Left lung (tissue), 4 donors: ENCODE measurements at regions not wholly inside any gene's neighbourhood (a gene's known extent, or its start where the extent isn't known, plus 50 kb on each side); places are given as distances from the start of the nearest gene placed in this dataset.

Experiments
- ATAC-seq: fragments of 200-7000 bp; cut with Tn5 transposase; one replicate; pipeline ENCODE4 v1.9.1; 2020; ENCODE audit warnings: moderate library complexity
- DNase-seq, 4 donors: peaks; one replicate each; pipeline ENCODE4 v3.0.0-alpha.2; 2013 to 2020
- H3K27ac ChIP-seq, 2 donors: fragments of 200-600 bp; sonication (generic) in 1 of 2; one replicate each; pipeline versions ENCODE4 v1.5.0 to v1.8.0; 2020 to 2021
- H3K27me3 ChIP-seq, 2 donors: fragments of 200-600 bp; sonication (generic) in 1 of 2; one replicate each; pipeline versions ENCODE4 v1.5.0 to v1.8.0; 2020 to 2021
- H3K36me3 ChIP-seq, 2 donors: fragments of 200-600 bp; sonication (generic) in 1 of 2; one replicate each; pipeline versions ENCODE4 v1.5.0 to v1.8.0; 2020 to 2021
- H3K4me1 ChIP-seq, 2 donors: fragments of 200-600 bp; one replicate each; pipeline ENCODE4 v1.8.0; 2021
- H3K4me3 ChIP-seq, 2 donors: fragments of 200-600 bp; sonication (generic) in 1 of 2; one replicate each; pipeline versions ENCODE4 v1.5.0 to v1.8.0; 2020 to 2021; ENCODE audit warnings: mild to moderate bottlenecking in 1 of 2
- H3K9me3 ChIP-seq, 2 donors: fragments of 200-600 bp; sonication (generic) in 1 of 2; one replicate each; pipeline versions ENCODE4 v1.5.0 to v1.8.0; 2020 to 2021
- intact Hi-C, 2 donors: fragments of 100-400 bp; cut with DNase I; formaldehyde crosslinking; loops; one replicate each; pipeline versions ENCODE4 v1.11.2 to v1.14.2; 2022
- TF ChIP-seq, protein P1 (sequence below), 2 donors: fragments of 200-600 bp; sonication (generic) in 1 of 2; IDR thresholded peaks; one replicate each; pipeline versions ENCODE4 v1.5.0 to v1.8.0; 2021; ENCODE audit warnings: antibody characterized with exemption in 2 of 2
- donor health status: DM: no; HTN: yes; CAD: no.
- donor health status: DM: no; HTN: no; CAD: no.

DNA sequence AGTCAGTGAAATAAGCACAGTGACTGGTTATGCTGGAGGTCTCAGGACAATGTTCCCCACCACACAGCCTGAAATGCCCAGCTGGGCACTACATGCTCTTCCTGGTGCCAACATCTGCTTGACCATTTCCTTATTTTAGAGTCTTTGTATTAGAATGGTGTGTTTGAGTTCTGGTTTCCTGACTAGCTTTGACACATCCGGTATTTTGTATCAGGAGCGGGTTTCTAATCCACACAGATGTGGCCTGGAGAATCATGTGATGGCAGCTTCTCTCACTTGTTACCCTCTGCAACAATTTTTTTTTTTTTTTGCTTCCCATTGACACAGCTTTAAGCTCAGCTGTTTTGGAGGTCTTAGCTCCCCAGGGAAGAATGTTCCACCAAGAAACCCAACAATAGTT is 164.5 kb upstream of the CST7 start:
- DNase-seq (no peak), ATAC-seq (no peak)
- Histone ChIP-seq H3K4me3 (no peak overlapping the region), H3K36me3 (no peaks in the 10 kb centered on the region), H3K9me3 (no peaks in the 10 kb centered on the region), H3K27ac (no peak overlapping the region), H3K27me3 (peaks cover 0 to 21% of the 10 kb centered on the region in 2 donors), H3K4me1 (peaks cover 0 to 12% of the 10 kb centered on the region in 2 donors)
- TF ChIP-seq, protein P1, sequence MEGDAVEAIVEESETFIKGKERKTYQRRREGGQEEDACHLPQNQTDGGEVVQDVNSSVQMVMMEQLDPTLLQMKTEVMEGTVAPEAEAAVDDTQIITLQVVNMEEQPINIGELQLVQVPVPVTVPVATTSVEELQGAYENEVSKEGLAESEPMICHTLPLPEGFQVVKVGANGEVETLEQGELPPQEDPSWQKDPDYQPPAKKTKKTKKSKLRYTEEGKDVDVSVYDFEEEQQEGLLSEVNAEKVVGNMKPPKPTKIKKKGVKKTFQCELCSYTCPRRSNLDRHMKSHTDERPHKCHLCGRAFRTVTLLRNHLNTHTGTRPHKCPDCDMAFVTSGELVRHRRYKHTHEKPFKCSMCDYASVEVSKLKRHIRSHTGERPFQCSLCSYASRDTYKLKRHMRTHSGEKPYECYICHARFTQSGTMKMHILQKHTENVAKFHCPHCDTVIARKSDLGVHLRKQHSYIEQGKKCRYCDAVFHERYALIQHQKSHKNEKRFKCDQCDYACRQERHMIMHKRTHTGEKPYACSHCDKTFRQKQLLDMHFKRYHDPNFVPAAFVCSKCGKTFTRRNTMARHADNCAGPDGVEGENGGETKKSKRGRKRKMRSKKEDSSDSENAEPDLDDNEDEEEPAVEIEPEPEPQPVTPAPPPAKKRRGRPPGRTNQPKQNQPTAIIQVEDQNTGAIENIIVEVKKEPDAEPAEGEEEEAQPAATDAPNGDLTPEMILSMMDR (IDR thresholded peaks at IDR 0.05) = no peak
- intact Hi-C loops = no loop called here

DNA sequence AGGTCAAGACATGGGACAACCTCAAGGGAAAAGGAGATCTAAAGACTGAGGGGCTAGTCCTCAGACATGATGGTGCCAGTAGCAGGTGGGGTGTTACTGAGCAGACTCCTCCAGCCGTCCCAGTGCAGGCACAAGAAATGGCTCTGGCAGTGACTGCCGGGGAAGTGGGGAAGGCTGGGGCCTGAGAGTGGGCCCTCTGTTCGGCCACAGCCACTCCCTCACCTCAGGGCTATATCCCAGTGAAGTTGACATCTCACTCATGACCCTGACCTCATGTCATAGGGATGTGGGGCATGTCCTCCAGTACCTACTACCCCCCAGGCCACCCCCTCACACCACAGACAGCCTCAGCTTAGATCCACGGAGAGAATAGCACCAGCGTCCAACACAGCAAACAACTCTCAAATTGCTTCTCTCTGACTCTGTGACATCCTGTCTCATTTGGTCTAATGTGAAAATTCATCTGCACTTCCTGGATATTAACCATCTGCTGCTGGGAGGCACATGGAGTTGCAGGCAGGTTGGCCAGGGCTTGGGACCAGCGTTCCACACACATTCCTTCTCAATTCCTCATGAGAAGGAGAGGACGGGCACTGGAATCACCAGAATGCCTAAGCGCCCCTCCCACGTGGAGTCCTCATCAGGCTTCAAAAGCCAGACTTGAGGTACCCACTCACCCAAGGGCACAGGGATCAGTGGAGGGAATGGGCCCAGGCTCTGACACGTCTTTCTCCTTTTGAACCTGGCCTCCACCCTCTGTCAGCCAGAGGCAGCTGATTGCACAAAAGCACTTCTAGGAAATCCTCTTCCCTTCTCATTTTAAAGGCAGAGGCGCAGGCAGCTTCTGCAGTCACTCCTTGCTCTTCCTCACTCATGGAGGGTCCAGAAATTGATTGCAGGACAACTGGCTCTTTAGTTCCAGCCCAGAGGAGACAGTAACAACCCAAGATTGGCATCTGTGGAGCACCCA is 163.6 kb upstream of the CST7 start:
- TF ChIP-seq, protein P1 (IDR thresholded peaks at IDR 0.05) = no peak
- no peak for ATAC-seq
- H3K27ac ChIP-seq = no peak overlapping the region
- DNase-seq = no peak
- no peaks in the 10 kb centered on the region for H3K36me3 ChIP-seq
- intact Hi-C loops = no loop called here
- no peak overlapping the region for H3K4me3 ChIP-seq
- H3K9me3 ChIP-seq = no peaks in the 10 kb centered on the region
- peaks cover 0 to 12% of the 10 kb centered on the region in 2 donors for H3K4me1 ChIP-seq
- peaks cover 0 to 15% of the 10 kb centered on the region in 2 donors for H3K27me3 ChIP-seq

DNA sequence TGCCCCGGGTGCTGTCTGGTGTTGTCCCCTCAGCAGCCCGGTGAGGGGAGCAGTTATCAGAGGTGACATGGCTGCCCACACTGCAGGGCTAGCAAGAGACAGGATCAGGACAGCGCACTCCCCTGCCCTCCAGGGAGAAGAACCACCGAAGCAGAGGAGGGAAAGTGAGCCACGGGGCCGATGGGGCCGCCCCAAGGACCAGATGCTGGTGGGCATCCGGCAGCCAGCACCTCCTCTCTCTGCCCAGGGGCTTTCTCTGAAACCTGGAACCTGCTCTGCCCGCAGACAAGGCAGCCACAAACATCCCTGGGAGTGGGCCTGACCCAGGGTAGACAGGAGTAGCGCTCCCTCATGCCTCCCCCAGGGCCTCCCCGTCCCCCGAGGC is 163.0 kb upstream of the CST7 start:
- peaks cover 0 to 12% of the 10 kb centered on the region in 2 donors for H3K4me1 ChIP-seq
- no peak overlapping the region for H3K4me3 ChIP-seq
- TF ChIP-seq, protein P1 (IDR thresholded peaks at IDR 0.05) = no peak
- no peaks in the 10 kb centered on the region for H3K36me3 ChIP-seq
- peaks cover 0 to 9% of the 10 kb centered on the region in 2 donors for H3K27me3 ChIP-seq
- ATAC-seq (no peak), DNase-seq (no peak)
- H3K27ac ChIP-seq = no peak overlapping the region
- H3K9me3 ChIP-seq = no peaks in the 10 kb centered on the region
- intact Hi-C loops = no loop called here

DNA sequence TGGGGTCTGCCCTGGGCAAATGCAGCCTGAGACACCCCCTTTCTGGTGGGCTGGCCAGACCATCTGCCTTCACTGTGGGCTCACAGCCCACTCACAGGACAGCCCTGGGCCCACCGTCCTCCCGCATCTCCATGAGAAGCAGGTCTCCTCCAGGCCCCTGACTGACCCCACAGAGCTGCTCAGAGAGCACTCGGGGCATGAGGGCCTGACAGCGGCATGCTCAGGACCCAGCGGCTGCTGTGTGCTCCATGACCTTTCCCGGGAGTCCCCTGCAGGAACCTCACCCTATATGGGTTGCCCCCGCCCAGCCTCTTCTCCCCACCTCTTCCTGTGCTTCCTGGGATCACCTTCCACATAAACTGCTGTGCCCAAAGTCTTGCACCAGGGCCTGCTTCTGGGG is 162.4 kb upstream of the CST7 start:
- TF ChIP-seq, protein P1 (IDR thresholded peaks at IDR 0.05) = no peak
- no peak overlapping the region for H3K27ac ChIP-seq
- intact Hi-C loops = no loop called here
- H3K27me3 ChIP-seq = peaks cover 0 to 3% of the 10 kb centered on the region in 2 donors
- peaks cover 0 to 12% of the 10 kb centered on the region in 2 donors for H3K4me1 ChIP-seq
- no peak for ATAC-seq
- H3K36me3 ChIP-seq = no peaks in the 10 kb centered on the region
- no peak overlapping the region for H3K4me3 ChIP-seq
- no peak for DNase-seq
- H3K9me3 ChIP-seq = no peaks in the 10 kb centered on the region

DNA sequence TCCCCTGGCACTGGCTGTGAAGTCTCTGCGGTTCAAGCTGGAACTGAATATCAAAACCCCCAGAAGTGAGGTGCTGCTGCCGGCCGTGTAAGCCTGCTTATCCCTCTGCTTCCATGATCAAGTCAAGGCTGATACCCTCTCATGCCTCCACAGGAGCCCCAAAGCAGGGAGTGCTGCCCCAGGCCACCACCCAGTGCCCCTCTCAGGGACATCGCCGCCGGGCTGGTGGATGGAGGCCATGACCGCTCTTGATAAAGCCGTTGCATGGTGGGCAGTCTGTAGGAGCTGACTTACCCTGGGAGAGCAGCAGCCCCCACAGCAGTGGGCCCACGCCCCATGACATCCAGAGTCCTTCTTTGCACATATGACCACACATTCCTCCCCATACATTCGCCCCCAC is 162.0 kb upstream of the CST7 start:
- Histone ChIP-seq H3K27me3 (no peaks in the 10 kb centered on the region), H3K4me1 (peaks cover 0 to 12% of the 10 kb centered on the region in 2 donors), H3K36me3 (no peaks in the 10 kb centered on the region), H3K27ac (no peak overlapping the region), H3K4me3 (no peak overlapping the region), H3K9me3 (no peaks in the 10 kb centered on the region)
- peak in 1 of 4 donors; percentile 69 for DNase-seq
- no peak for ATAC-seq
- intact Hi-C loops = no loop called here
- TF ChIP-seq, protein P1 (IDR thresholded peaks at IDR 0.05) = no peak
